ENCODE measurements at regions not wholly inside any gene's neighbourhood (a gene's known extent, or its start where the extent isn't known, plus 50 kb on each side); places are given as distances from the start of the nearest gene placed in this dataset.

- no peak for DNase-seq (ENCODE audit: extremely low spot score)
- POLR2A ChIA-PET, result no interaction called here
- TF ChIP-seq CTCF (IDR thresholded peaks at IDR 0.05; ENCODE audit: control extremely low read depth, extremely low read depth, low read depth, missing control alignments), result no peak
- CTCF ChIA-PET, result no interaction called here
Observed at GRCh38 chr13:65035302-65035701, 2194.8 kb downstream of the PCDH9 start.

- CTCF ChIA-PET, result no interaction called here
- no peak for DNase-seq (ENCODE audit: extremely low spot score)
Observed at GRCh38 chr13:65034266-65034665, 2195.9 kb downstream of the PCDH9 start.

GRCh38 chr13:65032825-65033224 is 2197.3 kb downstream of the PCDH9 start:
- CTCF ChIA-PET, result no interaction called here
- DNase-seq (ENCODE audit: extremely low spot score), result no peak
- POLR2A ChIA-PET, result no interaction called here
- no peak for TF ChIP-seq CTCF (IDR thresholded peaks at IDR 0.05; ENCODE audit: control extremely low read depth, extremely low read depth, low read depth, missing control alignments)

More at GRCh38 chr13:65034266-65034665, 2195.9 kb downstream of the PCDH9 start:
- TF ChIP-seq CTCF (IDR thresholded peaks at IDR 0.05; ENCODE audit: control extremely low read depth, extremely low read depth, low read depth, missing control alignments), result no peak
- POLR2A ChIA-PET, result no interaction called here

- no peak for DNase-seq (ENCODE audit: extremely low spot score)
- ChIA-PET CTCF (no interaction called here), POLR2A (no interaction called here)
- no peak for TF ChIP-seq CTCF (IDR thresholded peaks at IDR 0.05; ENCODE audit: control extremely low read depth, extremely low read depth, low read depth, missing control alignments)
Observed at GRCh38 chr13:65028101-65028500, 2202.0 kb downstream of the PCDH9 start.

- DNase-seq (ENCODE audit: extremely low spot score), result no peak
- ChIA-PET CTCF (no interaction called here), POLR2A (no interaction called here)
- TF ChIP-seq CTCF (IDR thresholded peaks at IDR 0.05; ENCODE audit: control extremely low read depth, extremely low read depth, low read depth, missing control alignments), result no peak
Observed at GRCh38 chr13:65026505-65026904, 2203.6 kb downstream of the PCDH9 start.

- ChIA-PET POLR2A (no interaction called here), CTCF (interaction anchor here (1.1 kb wide), 1 partner anchor 41 kb away, joined by 3 read pairs; no protein-coding TSS in a partner anchor)
- TF ChIP-seq CTCF (IDR thresholded peaks at IDR 0.05; ENCODE audit: control extremely low read depth, extremely low read depth, low read depth, missing control alignments), result no peak
- no peak for DNase-seq (ENCODE audit: extremely low spot score)
Observed at GRCh38 chr13:65011378-65011777, 2218.8 kb downstream of the PCDH9 start.

- CTCF ChIA-PET, result interaction anchor here (0.9 kb wide), 1 partner anchor 15 kb away, joined by 3 read pairs; no protein-coding TSS in a partner anchor
- POLR2A ChIA-PET, result no interaction called here
- TF ChIP-seq CTCF (IDR thresholded peaks at IDR 0.05; ENCODE audit: control extremely low read depth, extremely low read depth, low read depth, missing control alignments), result no peak
- no peak for DNase-seq (ENCODE audit: extremely low spot score)
Observed at GRCh38 chr13:64997438-64997837, 2232.7 kb downstream of the PCDH9 start.
